ENCODE measurements at regions not wholly inside any gene's neighbourhood (a gene's known extent, or its start where the extent isn't known, plus 50 kb on each side); places are given as distances from the start of the nearest gene placed in this dataset.

GRCh38 chr4:11209826-11210225, 218.9 kb downstream of the HS3ST1 start:
- TF ChIP-seq CTCF (IDR thresholded peaks at IDR 0.05): no peak
- TF ChIP-seq POLR2AphosphoS5 (IDR thresholded peaks at IDR 0.05): no peak
- TF ChIP-seq POLR2A (IDR thresholded peaks at IDR 0.05): no peak
